Liver (tissue), 1 donor: ENCODE measurements at regions not wholly inside any gene's neighbourhood (a gene's known extent, or its start where the extent isn't known, plus 50 kb on each side); places are given as distances from the start of the nearest gene placed in this dataset.
"Not testable (repeated sequence)": the region's sequence is repeated elsewhere in the genome, so short reads cannot be mapped to it uniquely, and the experiment has no call there.

Experiments used
- MAX ChIP-seq: IDR thresholded peaks from 2 replicates; pipeline ENCODE4 v1.6.1; 2016; ENCODE audit warnings: antibody characterized with exemption
- YY1 ChIP-seq: IDR thresholded peaks from 2 replicates; pipeline ENCODE4 v1.6.1; 2016; ENCODE audit warnings: antibody characterized with exemption, mild to moderate bottlenecking

GRCh38 chr9:85834591-85834990 lies 92.8 kb upstream of the AGTPBP1 start:
- TF ChIP-seq YY1, MAX: not testable (repeated sequence)
